ENCODE measurements at regions not wholly inside any gene's neighbourhood (a gene's known extent, or its start where the extent isn't known, plus 50 kb on each side); places are given as distances from the start of the nearest gene placed in this dataset.

DNA sequence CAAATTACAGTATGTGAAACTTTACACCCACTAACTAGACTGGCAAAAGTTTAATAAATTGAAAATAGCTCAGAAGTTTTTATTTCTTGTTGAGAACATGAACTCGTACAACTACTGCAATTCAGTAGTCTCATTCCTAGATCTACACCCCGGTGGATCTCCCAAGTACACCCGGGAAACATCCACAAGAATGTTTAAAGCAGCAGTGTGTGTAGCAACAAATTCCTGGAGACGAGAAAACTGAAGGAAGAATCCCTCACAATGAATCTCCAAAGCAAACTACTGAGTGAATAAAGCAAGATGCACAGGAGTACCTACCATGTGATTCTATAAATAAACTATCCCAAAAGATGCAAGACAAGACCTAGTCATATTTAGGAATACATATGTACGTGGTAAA lies 954.0 kb upstream of the MAP3K7 start:
- TF ChIP-seq POLR2AphosphoS5 (IDR thresholded peaks at IDR 0.05) (no peak), POLR2A (IDR thresholded peaks at IDR 0.05) (no peak)
- TF ChIP-seq, protein P1, sequence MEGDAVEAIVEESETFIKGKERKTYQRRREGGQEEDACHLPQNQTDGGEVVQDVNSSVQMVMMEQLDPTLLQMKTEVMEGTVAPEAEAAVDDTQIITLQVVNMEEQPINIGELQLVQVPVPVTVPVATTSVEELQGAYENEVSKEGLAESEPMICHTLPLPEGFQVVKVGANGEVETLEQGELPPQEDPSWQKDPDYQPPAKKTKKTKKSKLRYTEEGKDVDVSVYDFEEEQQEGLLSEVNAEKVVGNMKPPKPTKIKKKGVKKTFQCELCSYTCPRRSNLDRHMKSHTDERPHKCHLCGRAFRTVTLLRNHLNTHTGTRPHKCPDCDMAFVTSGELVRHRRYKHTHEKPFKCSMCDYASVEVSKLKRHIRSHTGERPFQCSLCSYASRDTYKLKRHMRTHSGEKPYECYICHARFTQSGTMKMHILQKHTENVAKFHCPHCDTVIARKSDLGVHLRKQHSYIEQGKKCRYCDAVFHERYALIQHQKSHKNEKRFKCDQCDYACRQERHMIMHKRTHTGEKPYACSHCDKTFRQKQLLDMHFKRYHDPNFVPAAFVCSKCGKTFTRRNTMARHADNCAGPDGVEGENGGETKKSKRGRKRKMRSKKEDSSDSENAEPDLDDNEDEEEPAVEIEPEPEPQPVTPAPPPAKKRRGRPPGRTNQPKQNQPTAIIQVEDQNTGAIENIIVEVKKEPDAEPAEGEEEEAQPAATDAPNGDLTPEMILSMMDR (IDR thresholded peaks at IDR 0.05) = no peak
- H3K4me3 ChIP-seq = no peak overlapping the region
- DNase-seq (ENCODE audit: low spot score in 2 of 2) = no peak
- no peaks in the 10 kb centered on the region for H3K4me1 ChIP-seq
- H3K27ac ChIP-seq = no peak overlapping the region
- H3K36me3 ChIP-seq = no peaks in the 10 kb centered on the region
- no peaks in the 10 kb centered on the region for H3K9me3 ChIP-seq
- intact Hi-C loops (cut with DNase I; ENCODE audit: low total_unique reads) = no loop called here
- H3K27me3 ChIP-seq = no peaks in the 10 kb centered on the region

- intact Hi-C loops (cut with DNase I; ENCODE audit: low total_unique reads) = no loop called here
- no peak overlapping the region for H3K27ac ChIP-seq
- no peak overlapping the region for H3K4me3 ChIP-seq
- no peaks in the 10 kb centered on the region for H3K36me3 ChIP-seq
- TF ChIP-seq POLR2A (IDR thresholded peaks at IDR 0.05) (no peak), POLR2AphosphoS5 (IDR thresholded peaks at IDR 0.05) (no peak)
- TF ChIP-seq, protein P1 (IDR thresholded peaks at IDR 0.05) = no peak
- no peak for DNase-seq (ENCODE audit: low spot score in 2 of 2)
- H3K27me3 ChIP-seq = no peaks in the 10 kb centered on the region
- H3K9me3 ChIP-seq = no peaks in the 10 kb centered on the region
- H3K4me1 ChIP-seq = no peaks in the 10 kb centered on the region
Observed at GRCh38 chr6:91539456-91539855, 952.6 kb upstream of the MAP3K7 start.

- Histone ChIP-seq H3K4me1 (no peaks in the 10 kb centered on the region), H3K27me3 (no peaks in the 10 kb centered on the region), H3K4me3 (no peak overlapping the region), H3K9me3 (no peaks in the 10 kb centered on the region), H3K27ac (no peak overlapping the region), H3K36me3 (no peaks in the 10 kb centered on the region)
- DNase-seq (ENCODE audit: low spot score in 2 of 2) = no peak
- TF ChIP-seq POLR2A (IDR thresholded peaks at IDR 0.05) = no peak
- no peak for TF ChIP-seq POLR2AphosphoS5 (IDR thresholded peaks at IDR 0.05)
- TF ChIP-seq, protein P1 (IDR thresholded peaks at IDR 0.05) = no peak
- intact Hi-C loops (cut with DNase I; ENCODE audit: low total_unique reads) = no loop called here
Observed at GRCh38 chr6:91538622-91539021, 951.8 kb upstream of the MAP3K7 start.

GRCh38 chr6:91534614-91535013 lies 947.7 kb upstream of the MAP3K7 start:
- TF ChIP-seq, protein P1 (IDR thresholded peaks at IDR 0.05) = no peak
- TF ChIP-seq POLR2AphosphoS5 (IDR thresholded peaks at IDR 0.05) = no peak
- TF ChIP-seq POLR2A (IDR thresholded peaks at IDR 0.05) = no peak
- H3K27ac ChIP-seq = no peak overlapping the region
- no peaks in the 10 kb centered on the region for H3K27me3 ChIP-seq
- intact Hi-C loops (cut with DNase I; ENCODE audit: low total_unique reads) = no loop called here
- no peaks in the 10 kb centered on the region for H3K4me1 ChIP-seq
- no peaks in the 10 kb centered on the region for H3K36me3 ChIP-seq
- H3K9me3 ChIP-seq = no peaks in the 10 kb centered on the region
- H3K4me3 ChIP-seq = no peak overlapping the region
- DNase-seq (ENCODE audit: low spot score in 2 of 2) = no peak

- no peak overlapping the region for H3K27ac ChIP-seq
- H3K4me3 ChIP-seq = no peak overlapping the region
- intact Hi-C loops (cut with DNase I; ENCODE audit: low total_unique reads) = no loop called here
- no peak for DNase-seq (ENCODE audit: low spot score in 2 of 2)
- H3K36me3 ChIP-seq = no peaks in the 10 kb centered on the region
- TF ChIP-seq POLR2AphosphoS5 (IDR thresholded peaks at IDR 0.05) = no peak
- no peak for TF ChIP-seq POLR2A (IDR thresholded peaks at IDR 0.05)
- TF ChIP-seq, protein P1 (IDR thresholded peaks at IDR 0.05) = no peak
- no peaks in the 10 kb centered on the region for H3K9me3 ChIP-seq
- H3K4me1 ChIP-seq = no peaks in the 10 kb centered on the region
- H3K27me3 ChIP-seq = no peaks in the 10 kb centered on the region
Observed at GRCh38 chr6:91523511-91523910, 936.6 kb upstream of the MAP3K7 start.

Data from breast epithelium (tissue), 4 donors.